GM18517 (cell line): ENCODE measurements at regions not wholly inside any gene's neighbourhood (a gene's known extent, or its start where the extent isn't known, plus 50 kb on each side); places are given as distances from the start of the nearest gene placed in this dataset.

Experiments used
- ATAC-seq: cut with Tn5 transposase; IDR thresholded peaks from one replicate; pipeline ENCODE4 v1.9.1; 2021; ENCODE audit warnings: mild to moderate bottlenecking, moderate library complexity; ENCODE audit not compliant: unreplicated experiment

GRCh38 chr6:33924681-33925080 is 120.9 kb upstream of the MLN start:
- ATAC-seq = no peak

DNA sequence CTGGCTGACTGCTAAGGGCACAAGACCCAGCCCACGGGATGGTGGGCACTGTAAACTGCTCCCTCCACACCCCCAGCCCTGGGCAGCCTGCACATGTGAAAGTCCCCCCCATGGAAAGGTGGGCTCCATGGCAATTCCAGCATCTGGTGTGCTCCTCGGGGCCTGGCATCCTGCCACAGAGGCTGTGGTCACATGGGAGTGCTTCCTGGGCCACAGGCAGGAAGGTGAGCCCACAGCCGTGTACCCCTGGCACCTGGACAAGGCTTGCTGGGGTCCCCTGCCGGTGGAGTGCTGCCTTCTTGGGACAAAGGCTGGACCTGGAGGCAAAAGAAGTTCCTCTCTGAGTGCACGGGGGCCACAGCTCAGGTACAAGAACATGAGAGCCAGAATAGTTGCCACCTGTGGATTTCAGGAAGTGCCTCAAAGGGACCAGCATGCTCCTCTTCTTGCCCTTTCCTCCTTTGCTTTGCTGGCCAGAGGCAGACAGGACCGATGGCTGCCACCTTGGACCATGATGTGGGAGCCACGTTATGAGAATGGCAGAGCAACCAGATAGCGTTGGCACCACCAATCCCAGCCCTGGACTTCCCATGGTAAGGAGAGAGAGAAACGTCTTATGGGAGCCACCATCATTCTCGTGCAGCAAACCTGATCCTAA is 120.2 kb upstream of the MLN start:
- ATAC-seq = no peak

DNA sequence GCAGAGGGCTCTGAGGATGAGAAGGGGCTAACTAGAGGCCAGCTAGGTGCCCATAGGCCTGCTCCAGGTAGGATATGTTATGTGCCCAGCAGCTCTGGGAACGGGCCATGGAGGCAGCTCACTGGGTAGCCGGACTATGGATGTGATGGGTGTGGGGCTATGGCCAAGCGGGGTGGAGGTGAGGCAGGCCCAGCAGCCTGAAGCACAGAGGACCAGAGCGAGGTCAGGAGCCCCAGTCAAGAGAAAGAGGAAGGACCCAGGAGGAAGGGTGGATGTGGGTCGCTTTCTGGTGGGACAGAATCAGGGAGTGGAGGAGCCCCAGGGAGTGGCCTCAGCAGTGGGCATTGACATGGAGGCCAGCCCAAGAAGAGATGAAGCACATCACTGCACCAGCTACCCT is 117.9 kb upstream of the MLN start:
- ATAC-seq = no peak

GRCh38 chr6:33918175-33918695 is 114.4 kb upstream of the MLN start:
- ATAC-seq = no peak

DNA sequence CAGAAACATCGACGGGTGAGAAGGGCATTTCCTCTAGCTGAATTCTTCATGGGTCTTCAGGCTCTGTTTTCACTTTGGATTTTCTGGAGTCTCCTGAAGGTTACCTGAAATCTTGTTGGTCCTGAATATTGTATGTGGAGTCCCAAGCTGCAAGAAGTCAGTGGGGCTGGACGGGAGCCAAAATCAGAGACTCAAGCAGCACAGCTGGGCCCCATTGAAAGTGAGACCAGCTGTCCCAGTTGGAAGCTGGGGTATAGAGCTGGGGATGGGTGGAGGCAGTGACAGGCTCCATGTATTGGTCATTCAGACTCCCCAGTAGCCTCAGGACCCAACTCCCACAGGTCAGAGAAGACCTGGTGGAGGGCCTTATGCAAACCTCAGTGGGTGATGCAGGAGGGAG is 111.3 kb upstream of the MLN start:
- ATAC-seq = no peak

DNA sequence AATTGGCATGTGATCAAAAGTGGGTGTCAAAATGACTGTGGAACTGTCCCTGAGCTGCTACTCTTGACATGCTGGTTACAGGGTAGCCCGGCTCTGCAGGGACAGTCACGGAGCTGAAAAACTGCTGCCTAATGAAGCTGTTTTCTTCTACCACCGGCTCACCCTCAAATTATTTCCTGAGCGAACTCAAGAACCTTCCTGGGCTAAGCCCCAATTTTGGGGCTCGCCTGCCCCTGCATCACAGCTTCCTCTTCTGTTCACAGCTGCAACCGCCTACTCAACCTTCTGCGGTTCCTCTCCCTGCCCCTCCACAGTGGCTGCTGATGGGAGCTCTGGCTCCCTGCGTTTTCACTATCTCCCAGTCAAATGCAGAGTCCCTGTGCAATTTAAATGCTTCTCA is 110.8 kb upstream of the MLN start:
- ATAC-seq = no peak

GRCh38 chr6:33912195-33912594 is 108.4 kb upstream of the MLN start:
- no peak for ATAC-seq

GRCh38 chr6:33911488-33911887 is 107.7 kb upstream of the MLN start:
- no peak for ATAC-seq

- ATAC-seq = no peak
Observed at GRCh38 chr6:33910594-33910993, 106.8 kb upstream of the MLN start.

GRCh38 chr6:33909737-33910136 is 105.9 kb upstream of the MLN start:
- no peak for ATAC-seq

DNA sequence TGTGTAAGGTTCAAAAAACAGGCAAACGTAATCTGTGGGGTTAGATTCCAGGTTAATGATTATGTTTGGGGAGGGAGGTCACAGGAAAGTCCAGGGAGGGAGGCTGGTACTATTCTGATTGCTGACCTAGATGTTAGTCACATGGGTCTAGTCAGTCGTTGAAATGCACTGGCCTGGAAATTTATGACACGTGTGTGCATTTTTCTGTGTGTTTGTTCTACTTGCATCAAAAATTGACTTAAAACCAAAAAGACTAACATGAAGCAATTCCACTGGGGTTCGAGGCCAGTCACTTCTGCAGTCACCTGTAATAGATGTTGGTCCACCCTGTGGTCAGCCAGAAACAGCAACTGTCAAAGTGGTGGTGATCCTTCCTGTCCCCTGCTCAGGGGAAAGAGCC is 104.2 kb upstream of the MLN start:
- no peak for ATAC-seq

DNA sequence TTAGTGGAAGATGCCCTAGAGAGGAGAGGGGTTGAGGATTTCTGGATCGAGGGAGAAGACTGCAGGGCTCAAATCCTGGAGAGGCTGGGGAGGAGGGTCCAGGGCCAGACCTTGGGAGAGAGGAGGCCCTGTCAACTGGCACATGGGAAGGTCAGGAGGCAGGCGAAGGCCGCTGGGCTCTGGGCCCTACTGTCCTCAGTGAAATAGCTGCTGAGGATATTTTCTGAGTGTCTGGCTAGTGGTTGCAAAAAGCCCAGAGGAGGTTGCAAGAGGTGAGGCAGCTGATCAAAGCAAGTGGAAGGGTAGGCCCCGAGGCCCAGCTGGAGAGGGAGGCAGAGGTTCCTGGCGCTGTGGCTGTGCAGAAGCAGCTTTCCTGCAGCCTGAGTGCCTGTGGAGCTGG is 103.4 kb upstream of the MLN start:
- ATAC-seq = no peak

DNA sequence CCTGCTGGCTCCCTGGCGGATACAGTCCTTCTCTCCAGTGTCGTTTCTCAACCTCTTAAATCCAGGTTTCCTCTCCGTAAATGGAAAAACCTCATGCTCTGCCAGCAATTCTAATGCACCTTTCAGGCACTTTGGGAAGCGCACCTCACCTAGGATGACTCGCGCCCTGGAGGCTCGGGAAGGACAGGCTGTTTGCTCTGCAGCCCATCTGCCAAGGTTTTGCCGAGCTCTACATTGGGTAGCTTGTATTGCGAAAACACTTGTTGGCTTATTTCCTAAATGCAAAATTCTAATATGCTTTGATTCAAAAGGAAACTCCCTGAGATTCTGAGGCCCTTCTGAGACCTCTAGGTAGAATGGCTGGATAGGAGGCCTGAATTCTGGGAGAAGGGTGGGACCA is 102.6 kb upstream of the MLN start:
- ATAC-seq = no peak

DNA sequence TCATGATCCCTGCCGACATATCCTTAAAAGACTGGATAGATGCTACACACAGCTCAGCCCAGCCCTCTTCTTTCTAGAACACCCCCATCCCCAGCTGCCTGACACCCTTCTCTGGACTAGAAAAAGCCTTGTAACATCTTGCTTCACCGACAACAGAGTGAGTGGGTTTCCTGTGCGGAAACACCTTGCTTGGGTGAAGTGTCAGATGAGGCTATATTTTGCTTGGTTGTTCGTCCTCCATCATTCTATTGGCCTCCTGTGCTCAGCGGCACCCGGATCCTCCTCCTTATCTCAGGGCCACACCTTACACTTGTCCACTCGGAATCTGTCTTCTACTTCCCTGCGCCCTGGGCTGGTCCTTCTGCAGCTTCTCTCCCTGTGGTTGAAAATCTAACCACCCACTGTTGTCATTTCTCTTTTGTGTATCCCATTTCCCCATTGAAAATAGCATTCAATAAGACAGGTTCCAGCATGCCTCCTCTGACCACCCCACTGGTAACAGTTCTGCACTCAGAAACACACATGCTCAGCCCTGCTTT is 101.3 kb upstream of the MLN start:
- ATAC-seq = no peak

DNA sequence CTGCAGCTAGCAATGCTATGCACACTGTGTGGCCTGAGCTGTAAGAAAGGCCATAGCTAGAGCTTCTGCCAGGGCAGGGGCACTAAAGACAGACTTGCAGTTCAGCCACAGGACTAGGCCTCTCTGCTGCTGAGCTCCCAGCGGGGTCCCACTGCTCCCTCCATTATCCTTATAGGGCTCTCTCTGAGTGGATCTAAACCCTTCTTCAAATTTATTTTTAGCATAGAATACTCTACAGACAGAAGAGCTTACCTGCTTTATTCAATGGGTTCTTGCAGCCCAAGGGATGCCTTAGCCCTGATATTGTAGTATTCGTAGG is 100.9 kb upstream of the MLN start:
- no peak for ATAC-seq

DNA sequence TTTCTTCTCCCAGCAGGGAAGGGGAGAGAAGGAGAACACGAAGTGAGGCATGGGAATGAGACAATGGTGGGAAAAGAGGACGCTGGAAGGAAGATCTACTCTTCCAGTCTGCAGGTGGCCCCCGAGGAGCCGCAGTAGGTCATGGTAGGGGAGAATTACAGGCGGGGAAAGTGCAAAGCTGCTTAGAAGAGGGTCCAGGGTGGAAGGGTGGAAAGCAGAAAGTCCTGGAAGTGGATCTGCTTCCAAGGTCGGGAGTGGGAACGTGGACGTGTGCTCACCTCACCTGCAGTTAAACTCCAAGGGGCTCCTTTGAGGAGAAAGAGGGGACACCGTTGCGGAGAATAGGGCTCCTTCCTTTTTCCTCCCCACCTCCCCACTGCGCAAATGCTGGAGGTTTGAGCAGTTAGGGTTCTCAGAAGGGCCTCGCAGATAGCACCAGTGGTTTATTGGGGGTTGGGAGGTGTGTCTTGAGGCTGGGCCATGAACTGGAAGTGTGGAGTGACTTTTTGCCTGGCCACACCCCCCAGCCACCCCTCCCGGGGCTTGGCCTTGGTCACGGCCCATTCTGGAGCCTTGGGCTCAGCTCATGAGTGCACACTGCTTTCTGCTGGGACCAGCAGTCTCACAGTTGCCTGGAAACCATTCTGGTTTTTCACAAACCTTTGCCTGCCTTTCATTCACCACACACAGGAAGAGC is 100.4 kb upstream of the MLN start:
- ATAC-seq = peak; percentile 78

DNA sequence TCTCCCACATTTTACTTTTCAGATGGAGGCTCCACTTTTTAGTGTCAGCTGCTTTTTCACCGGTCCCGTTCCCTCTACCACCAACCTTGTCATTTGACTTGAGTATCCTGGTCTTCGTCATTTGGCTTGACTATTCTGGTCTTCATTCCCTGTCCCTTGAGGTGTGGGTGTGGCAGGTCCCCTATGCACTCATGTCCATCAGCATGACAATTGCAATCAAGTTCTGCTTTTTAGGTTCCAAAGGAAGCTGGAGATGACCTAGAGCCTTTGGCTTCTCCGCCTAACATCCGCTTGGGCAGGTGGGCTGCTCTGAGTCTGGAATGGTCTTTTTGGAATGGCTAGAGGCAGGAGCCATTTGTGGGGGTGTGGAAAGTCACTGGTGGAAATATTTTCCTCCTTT is 99.8 kb upstream of the MLN start:
- ATAC-seq = no peak

DNA sequence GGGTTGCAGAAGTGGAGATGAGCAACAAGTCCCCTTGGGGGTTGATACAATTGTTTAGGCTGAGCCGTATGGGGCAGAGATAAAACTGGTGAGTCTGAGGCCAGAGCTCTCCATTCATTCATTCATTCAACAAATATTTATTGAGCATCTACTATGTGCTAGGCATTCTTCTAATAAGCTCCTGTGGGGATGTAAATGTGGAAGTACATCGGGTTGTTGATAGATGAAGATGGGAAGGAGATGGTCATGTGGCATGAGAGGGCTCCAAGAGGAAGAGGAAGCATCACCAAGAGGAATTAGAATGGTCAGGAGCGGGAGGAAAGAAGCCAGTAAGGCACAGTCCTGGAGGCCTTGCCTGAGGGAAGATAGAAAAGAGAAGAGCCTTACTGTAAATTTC is 98.7 kb upstream of the MLN start:
- no peak for ATAC-seq

GRCh38 chr6:33901822-33902456 is 98.1 kb upstream of the MLN start:
- ATAC-seq = no peak

DNA sequence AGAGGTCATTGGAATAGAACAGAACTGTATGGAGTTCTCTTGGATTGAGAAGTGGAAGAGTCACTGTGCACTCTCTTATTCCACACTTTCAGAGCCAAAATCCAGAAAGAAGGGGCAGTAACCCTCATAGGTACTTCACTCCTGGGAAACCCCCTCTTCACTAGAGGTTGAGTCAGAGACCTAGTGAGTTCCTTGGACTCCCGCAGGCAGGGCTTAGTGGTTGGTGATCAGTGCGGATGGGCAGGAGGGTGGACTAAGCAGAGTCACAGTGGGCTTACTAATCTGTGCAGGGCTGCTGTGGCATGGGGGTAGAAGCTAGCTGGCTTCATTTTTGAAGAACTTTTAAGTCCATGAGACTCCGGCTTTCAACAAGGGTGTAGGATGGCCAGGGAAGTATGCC is 95.0 kb upstream of the MLN start:
- ATAC-seq = no peak

DNA sequence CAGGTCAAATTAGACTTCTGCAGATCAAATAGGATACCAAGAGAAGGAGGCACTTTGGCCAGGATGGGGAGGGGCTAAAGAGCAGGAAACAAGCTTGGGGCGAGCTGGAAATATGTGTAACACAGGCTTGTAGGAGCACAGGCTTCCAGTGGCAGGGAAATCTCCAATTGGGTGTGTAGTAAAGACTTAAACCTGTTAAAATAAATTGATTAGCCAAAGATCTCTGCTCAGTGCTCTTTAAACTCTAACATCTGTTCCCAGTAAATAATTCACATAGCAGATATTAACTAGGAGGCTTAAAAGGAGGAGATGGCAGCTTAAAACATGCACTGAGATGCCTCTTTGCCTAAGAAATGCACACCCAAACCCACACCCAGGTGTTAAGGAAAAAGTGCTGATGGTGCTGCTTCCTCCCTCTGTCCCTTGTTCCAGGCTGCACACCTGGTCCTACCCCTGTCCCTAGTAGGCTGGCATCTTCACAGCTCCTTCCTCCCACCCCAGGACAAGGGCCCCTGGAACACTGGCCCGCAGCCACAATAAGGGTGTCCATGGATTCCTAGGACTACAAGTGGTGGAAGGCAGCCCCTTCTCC is 93.5 kb upstream of the MLN start:
- no peak for ATAC-seq
